OCI-LY3 (cell line): ENCODE measurements at regions not wholly inside any gene's neighbourhood (a gene's known extent, or its start where the extent isn't known, plus 50 kb on each side); places are given as distances from the start of the nearest gene placed in this dataset.

ENCODE experiments used
- EZH2phosphoT487 ChIP-seq: fragments of 200-600 bp; shearing (Covaris generic); IDR thresholded peaks from 2 replicates; pipeline ENCODE4 v1.6.1; 2018; ENCODE audit warnings: antibody characterized with exemption, mixed run types, low read depth
- TF ChIP-seq, protein P1 (sequence below): fragments of 200-600, 300-600 bp; sonication (generic); IDR thresholded peaks from 2 replicates; pipeline ENCODE4 v1.5.1; 2014; ENCODE audit warnings: antibody characterized with exemption, low read length, low read depth

GRCh38 chr20:7078804-7079203 is 311.3 kb downstream of the BMP2 start:
- TF ChIP-seq, protein P1, sequence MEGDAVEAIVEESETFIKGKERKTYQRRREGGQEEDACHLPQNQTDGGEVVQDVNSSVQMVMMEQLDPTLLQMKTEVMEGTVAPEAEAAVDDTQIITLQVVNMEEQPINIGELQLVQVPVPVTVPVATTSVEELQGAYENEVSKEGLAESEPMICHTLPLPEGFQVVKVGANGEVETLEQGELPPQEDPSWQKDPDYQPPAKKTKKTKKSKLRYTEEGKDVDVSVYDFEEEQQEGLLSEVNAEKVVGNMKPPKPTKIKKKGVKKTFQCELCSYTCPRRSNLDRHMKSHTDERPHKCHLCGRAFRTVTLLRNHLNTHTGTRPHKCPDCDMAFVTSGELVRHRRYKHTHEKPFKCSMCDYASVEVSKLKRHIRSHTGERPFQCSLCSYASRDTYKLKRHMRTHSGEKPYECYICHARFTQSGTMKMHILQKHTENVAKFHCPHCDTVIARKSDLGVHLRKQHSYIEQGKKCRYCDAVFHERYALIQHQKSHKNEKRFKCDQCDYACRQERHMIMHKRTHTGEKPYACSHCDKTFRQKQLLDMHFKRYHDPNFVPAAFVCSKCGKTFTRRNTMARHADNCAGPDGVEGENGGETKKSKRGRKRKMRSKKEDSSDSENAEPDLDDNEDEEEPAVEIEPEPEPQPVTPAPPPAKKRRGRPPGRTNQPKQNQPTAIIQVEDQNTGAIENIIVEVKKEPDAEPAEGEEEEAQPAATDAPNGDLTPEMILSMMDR: no peak
- no peak for TF ChIP-seq EZH2phosphoT487
